CD4-positive, CD25-positive, alpha-beta regulatory T cell (primary cell): ENCODE measurements at regions not wholly inside any gene's neighbourhood (a gene's known extent, or its start where the extent isn't known, plus 50 kb on each side); places are given as distances from the start of the nearest gene placed in this dataset.

Experiments used
- ATAC-seq, 2 donors: fragments of 150-1000 bp; cut with Tn5 transposase; one replicate each; pipeline ENCODE4 v1.10.0; 2021; ENCODE audit warnings: low read depth in 2 of 2, moderate number of reproducible peaks in 2 of 2, moderate library complexity in 1 of 2
- DNase-seq, 3 donors: peaks; one replicate each; pipeline versions ENCODE4 v3.0.0 to v3.0.0-alpha.2; 2012 to 2022; ENCODE audit warnings: mixed read lengths in 1 of 3
- H3K27ac ChIP-seq: one replicate; pipeline ENCODE4 v1.7.0; 2013; ENCODE audit warnings: mild to moderate bottlenecking, low read length; ENCODE audit not compliant: insufficient read depth, poor library complexity, severe bottlenecking
- H3K27me3 ChIP-seq: one replicate; pipeline ENCODE4 v1.7.0; 2013; ENCODE audit warnings: low read length; ENCODE audit not compliant: control insufficient read depth, insufficient read depth
- H3K36me3 ChIP-seq: one replicate; pipeline ENCODE4 v1.7.0; 2013; ENCODE audit warnings: mild to moderate bottlenecking, low read length, moderate library complexity; ENCODE audit not compliant: control insufficient read depth, insufficient read depth
- H3K4me1 ChIP-seq: 2 replicates; pipeline ENCODE4 v1.7.0; 2013; ENCODE audit warnings: mild to moderate bottlenecking, low read length; ENCODE audit not compliant: insufficient read depth, control insufficient read depth, poor library complexity, severe bottlenecking
- H3K4me3 ChIP-seq: one replicate; pipeline ENCODE4 v1.7.0; 2013; ENCODE audit warnings: low read depth, mild to moderate bottlenecking, low read length, moderate library complexity
- H3K9me3 ChIP-seq, 2 experiments: 1 replicate in 1 of 2; 2 replicates in 1 of 2; pipeline ENCODE4 v1.7.0; 2013; ENCODE audit warnings: low read length in 2 of 2, mild to moderate bottlenecking in 1 of 2, moderate library complexity in 1 of 2; ENCODE audit not compliant: control insufficient read depth in 2 of 2
- H3K27ac Mint-ChIP-seq, 3 donors: one replicate each; pipeline ENCODE4 v1.8.0; 2020 to 2022; ENCODE audit warnings: mild to moderate bottlenecking in 3 of 3, mixed read lengths in 3 of 3, moderate library complexity in 2 of 3
- H3K27me3 Mint-ChIP-seq: one replicate; pipeline ENCODE4 v1.8.0; 2022; ENCODE audit warnings: mild to moderate bottlenecking, mixed read lengths
- H3K36me3 Mint-ChIP-seq: one replicate; pipeline ENCODE4 v1.8.0; 2020; ENCODE audit warnings: mixed read lengths
- H3K4me1 Mint-ChIP-seq, 4 donors: one replicate each; pipeline ENCODE4 v1.8.0; 2020 to 2022; ENCODE audit warnings: mixed read lengths in 4 of 4, mild to moderate bottlenecking in 1 of 4
- H3K4me3 Mint-ChIP-seq, 4 donors: one replicate each; pipeline ENCODE4 v1.8.0; 2020 to 2022; ENCODE audit warnings: mild to moderate bottlenecking in 4 of 4, mixed read lengths in 4 of 4, moderate library complexity in 3 of 4
- H3K9me3 Mint-ChIP-seq, 7 donors: one replicate each; pipeline ENCODE4 v1.8.0; 2020 to 2022; ENCODE audit warnings: mixed read lengths in 7 of 7, mild to moderate bottlenecking in 3 of 7, moderate library complexity in 2 of 7

- Mint-ChIP-seq H3K36me3 (no peaks in the 10 kb centered on the region), H3K4me1 (no peaks in the 10 kb centered on the region), H3K4me3 (no peak overlapping the region), H3K9me3 (peaks cover 0 to 7% (median 0%) of the 10 kb centered on the region in 7 donors), H3K27me3 (no peaks in the 10 kb centered on the region), H3K27ac (no peak overlapping the region)
- no peaks in the 10 kb centered on the region for H3K4me1 ChIP-seq
- H3K27ac ChIP-seq, result no peak overlapping the region
- no peaks in the 10 kb centered on the region for H3K27me3 ChIP-seq
- DNase-seq (no peak), ATAC-seq (no peak)
- no peaks in the 10 kb centered on the region for H3K9me3 ChIP-seq
- no peaks in the 10 kb centered on the region for H3K36me3 ChIP-seq
- H3K4me3 ChIP-seq, result no peak overlapping the region
Observed at GRCh38 chr9:27929841-27930240, 356.6 kb upstream of the C9orf72 start.

DNA sequence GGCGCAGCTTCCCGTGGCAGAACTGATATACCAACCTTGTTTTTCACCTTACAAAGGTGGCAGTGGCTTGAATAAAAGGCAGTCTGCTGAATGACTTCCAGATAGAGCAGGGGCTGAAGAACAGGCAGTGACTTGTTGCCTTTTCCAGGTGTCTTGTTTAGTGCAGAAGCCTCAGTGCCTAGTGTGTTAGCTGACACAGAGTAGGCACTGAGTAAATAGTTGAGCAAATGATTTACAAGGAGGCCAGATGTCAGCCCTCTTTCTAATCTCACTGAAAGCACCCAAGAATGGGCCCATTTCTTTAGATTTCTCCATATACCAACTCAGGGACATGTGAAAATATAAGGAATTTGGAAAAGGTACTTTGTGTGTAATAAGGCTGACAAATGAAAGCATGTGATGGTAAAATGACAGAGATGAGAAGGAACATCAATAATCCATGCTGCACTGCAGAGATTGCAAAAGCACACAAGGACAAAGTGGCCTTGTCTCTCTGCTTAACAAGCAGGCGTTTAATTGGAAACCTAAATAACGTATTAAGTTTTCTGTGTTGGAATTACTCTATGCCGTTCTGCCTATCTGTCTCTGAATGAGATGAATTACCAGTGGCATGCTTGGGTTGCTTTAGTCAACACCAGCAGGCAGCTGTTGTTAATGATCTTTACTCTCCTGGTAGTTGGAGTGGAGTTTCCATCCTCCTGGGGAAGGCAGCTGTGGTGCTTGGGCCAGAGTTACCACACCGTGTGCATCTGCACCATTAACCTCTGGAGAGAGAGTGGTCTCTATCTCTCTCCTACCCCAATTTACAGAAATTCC is 360.1 kb upstream of the C9orf72 start:
- no peaks in the 10 kb centered on the region for H3K36me3 ChIP-seq
- Mint-ChIP-seq H3K4me1 (no peaks in the 10 kb centered on the region), H3K27me3 (no peaks in the 10 kb centered on the region), H3K27ac (no peak overlapping the region), H3K4me3 (no peak overlapping the region), H3K9me3 (peaks cover 0 to 9% (median 0%) of the 10 kb centered on the region in 7 donors), H3K36me3 (no peaks in the 10 kb centered on the region)
- ATAC-seq (no peak), DNase-seq (no peak)
- H3K27ac ChIP-seq, result no peak overlapping the region
- no peak overlapping the region for H3K4me3 ChIP-seq
- no peaks in the 10 kb centered on the region for H3K27me3 ChIP-seq
- H3K4me1 ChIP-seq, result no peaks in the 10 kb centered on the region
- no peaks in the 10 kb centered on the region for H3K9me3 ChIP-seq

- Histone ChIP-seq H3K9me3 (no peaks in the 10 kb centered on the region), H3K4me3 (no peak overlapping the region), H3K27me3 (no peaks in the 10 kb centered on the region), H3K36me3 (no peaks in the 10 kb centered on the region), H3K4me1 (no peaks in the 10 kb centered on the region), H3K27ac (no peak overlapping the region)
- peaks cover 0 to 10% (median 0%) of the 10 kb centered on the region in 7 donors for H3K9me3 Mint-ChIP-seq
- H3K36me3 Mint-ChIP-seq, result no peaks in the 10 kb centered on the region
- H3K4me1 Mint-ChIP-seq, result no peaks in the 10 kb centered on the region
- no peak overlapping the region for H3K4me3 Mint-ChIP-seq
- no peaks in the 10 kb centered on the region for H3K27me3 Mint-ChIP-seq
- DNase-seq (no peak), ATAC-seq (no peak)
- no peak overlapping the region for H3K27ac Mint-ChIP-seq
Observed at GRCh38 chr9:27934471-27934870, 361.2 kb upstream of the C9orf72 start.

DNA sequence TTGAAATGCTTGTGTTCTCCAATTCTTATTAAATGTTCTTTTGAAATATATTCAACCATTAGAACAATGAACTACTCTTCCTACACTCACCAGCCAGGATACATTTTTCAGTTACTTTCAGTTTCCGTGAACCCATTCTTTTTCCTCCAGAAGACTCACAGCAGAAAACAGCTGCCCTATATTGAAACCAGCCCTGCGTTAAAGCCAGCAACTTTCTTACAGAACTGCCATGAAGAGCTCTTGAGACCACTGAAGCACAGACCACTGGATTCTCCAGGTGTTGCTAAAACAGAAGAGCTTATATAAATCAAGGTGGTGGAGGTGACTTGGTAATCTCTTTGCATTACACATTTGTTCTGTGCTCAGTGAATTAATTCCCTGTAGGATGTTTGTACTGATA is 365.9 kb upstream of the C9orf72 start:
- no peaks in the 10 kb centered on the region for H3K36me3 Mint-ChIP-seq
- no peak for ATAC-seq
- DNase-seq, result no peak
- Histone ChIP-seq H3K9me3 (no peaks in the 10 kb centered on the region), H3K36me3 (no peaks in the 10 kb centered on the region), H3K4me3 (no peak overlapping the region), H3K27ac (no peak overlapping the region), H3K4me1 (no peaks in the 10 kb centered on the region), H3K27me3 (no peaks in the 10 kb centered on the region)
- no peak overlapping the region for H3K4me3 Mint-ChIP-seq
- H3K4me1 Mint-ChIP-seq, result no peaks in the 10 kb centered on the region
- peaks cover 0 to 5% (median 0%) of the 10 kb centered on the region in 7 donors for H3K9me3 Mint-ChIP-seq
- no peaks in the 10 kb centered on the region for H3K27me3 Mint-ChIP-seq
- H3K27ac Mint-ChIP-seq, result no peak overlapping the region

- no peaks in the 10 kb centered on the region for H3K36me3 Mint-ChIP-seq
- Histone ChIP-seq H3K27ac (no peak overlapping the region), H3K36me3 (no peaks in the 10 kb centered on the region), H3K9me3 (no peaks in the 10 kb centered on the region), H3K27me3 (no peaks in the 10 kb centered on the region), H3K4me3 (no peak overlapping the region), H3K4me1 (no peaks in the 10 kb centered on the region)
- no peak overlapping the region for H3K27ac Mint-ChIP-seq
- ATAC-seq (no peak), DNase-seq (no peak)
- H3K27me3 Mint-ChIP-seq, result no peaks in the 10 kb centered on the region
- no peaks in the 10 kb centered on the region for H3K4me1 Mint-ChIP-seq
- peaks cover 0 to 3% (median 0%) of the 10 kb centered on the region in 7 donors for H3K9me3 Mint-ChIP-seq
- no peak overlapping the region for H3K4me3 Mint-ChIP-seq
Observed at GRCh38 chr9:27940535-27940934, 367.3 kb upstream of the C9orf72 start.

GRCh38 chr9:27943501-27943900 is 370.2 kb upstream of the C9orf72 start:
- Mint-ChIP-seq H3K36me3 (no peaks in the 10 kb centered on the region), H3K27me3 (no peaks in the 10 kb centered on the region), H3K27ac (no peak overlapping the region), H3K4me1 (no peaks in the 10 kb centered on the region), H3K9me3 (peaks cover 0 to 10% (median 0%) of the 10 kb centered on the region in 7 donors), H3K4me3 (no peak overlapping the region)
- Histone ChIP-seq H3K4me1 (no peaks in the 10 kb centered on the region), H3K27me3 (no peaks in the 10 kb centered on the region), H3K36me3 (no peaks in the 10 kb centered on the region), H3K27ac (no peak overlapping the region), H3K4me3 (no peak overlapping the region), H3K9me3 (no peaks in the 10 kb centered on the region)
- DNase-seq (no peak), ATAC-seq (no peak)

GRCh38 chr9:27945386-27945785 is 372.1 kb upstream of the C9orf72 start:
- H3K4me1 Mint-ChIP-seq, result no peaks in the 10 kb centered on the region
- H3K9me3 Mint-ChIP-seq, result peaks cover 0 to 10% (median 1%) of the 10 kb centered on the region in 7 donors
- no peaks in the 10 kb centered on the region for H3K36me3 Mint-ChIP-seq
- no peaks in the 10 kb centered on the region for H3K9me3 ChIP-seq
- H3K36me3 ChIP-seq, result no peaks in the 10 kb centered on the region
- no peaks in the 10 kb centered on the region for H3K27me3 ChIP-seq
- no peak overlapping the region for H3K27ac Mint-ChIP-seq
- no peak overlapping the region for H3K4me3 Mint-ChIP-seq
- DNase-seq, result no peak
- no peak overlapping the region for H3K4me3 ChIP-seq
- H3K27ac ChIP-seq, result no peak overlapping the region
- no peak for ATAC-seq
- no peaks in the 10 kb centered on the region for H3K4me1 ChIP-seq
- H3K27me3 Mint-ChIP-seq, result no peaks in the 10 kb centered on the region

DNA sequence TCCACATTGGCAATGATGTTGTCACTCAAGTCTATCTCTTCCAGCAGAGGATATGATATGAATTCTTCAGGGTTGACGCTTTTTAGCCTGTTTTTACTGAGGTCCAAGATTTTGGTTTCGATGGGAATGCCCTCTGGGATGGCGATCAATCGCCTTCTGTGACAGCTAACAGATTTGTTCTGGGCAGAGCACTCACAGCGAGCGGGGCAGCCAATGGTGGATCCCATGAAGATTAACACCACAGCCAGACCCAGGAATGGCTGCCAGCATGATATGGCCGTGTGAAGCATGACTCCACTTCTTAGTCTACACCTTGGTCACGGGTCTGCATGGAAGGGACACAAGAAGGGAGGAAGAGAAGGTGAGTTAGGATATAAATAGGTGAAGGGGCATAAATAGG is 377.1 kb upstream of the C9orf72 start:
- Mint-ChIP-seq H3K4me3 (no peak overlapping the region), H3K4me1 (no peaks in the 10 kb centered on the region), H3K27ac (no peak overlapping the region), H3K36me3 (no peaks in the 10 kb centered on the region), H3K9me3 (peaks cover 0 to 10% (median 0%) of the 10 kb centered on the region in 7 donors), H3K27me3 (no peaks in the 10 kb centered on the region)
- no peaks in the 10 kb centered on the region for H3K4me1 ChIP-seq
- H3K4me3 ChIP-seq, result no peak overlapping the region
- H3K27me3 ChIP-seq, result no peaks in the 10 kb centered on the region
- ATAC-seq (no peak), DNase-seq (no peak)
- H3K27ac ChIP-seq, result no peak overlapping the region
- H3K36me3 ChIP-seq, result no peaks in the 10 kb centered on the region
- H3K9me3 ChIP-seq, result no peaks in the 10 kb centered on the region
